Stimulated activated CD4-positive, alpha-beta T cell treated with anti-CD3 and anti-CD28 coated beads, Interleukin-4, amount 100 ng/mL, for 48 hours (primary cell): ENCODE measurements at regions not wholly inside any gene's neighbourhood (a gene's known extent, or its start where the extent isn't known, plus 50 kb on each side); places are given as distances from the start of the nearest gene placed in this dataset.

Experiments
- DNase-seq, 2 donors: peaks; one replicate each; pipeline ENCODE4 v3.0.0-alpha.2; 2020; ENCODE audit warnings: low read depth in 2 of 2

- no peak for DNase-seq
These were observed 545.8 kb upstream of the ALCAM start for GRCh38 chr3:104820959-104821358.

DNA sequence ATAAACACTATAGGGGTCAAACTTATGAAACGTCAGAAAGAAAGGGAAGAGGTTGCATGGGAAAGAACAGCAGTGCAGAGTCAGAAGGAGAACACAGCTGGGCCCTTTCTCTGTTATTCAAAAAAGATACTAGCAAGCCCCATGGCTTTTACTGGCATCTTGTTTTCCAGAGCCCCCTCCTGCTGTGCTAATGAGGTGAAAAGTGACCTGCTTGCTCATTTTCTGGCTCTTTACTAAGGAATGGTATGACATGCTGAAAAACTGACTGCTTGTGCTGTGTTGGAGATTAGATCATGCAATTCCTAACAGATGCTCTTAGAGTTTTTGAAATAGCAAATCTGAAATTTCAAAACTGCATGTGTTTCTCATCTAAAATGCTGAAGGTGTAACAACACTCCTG lies 541.6 kb upstream of the ALCAM start:
- DNase-seq = no peak

DNA sequence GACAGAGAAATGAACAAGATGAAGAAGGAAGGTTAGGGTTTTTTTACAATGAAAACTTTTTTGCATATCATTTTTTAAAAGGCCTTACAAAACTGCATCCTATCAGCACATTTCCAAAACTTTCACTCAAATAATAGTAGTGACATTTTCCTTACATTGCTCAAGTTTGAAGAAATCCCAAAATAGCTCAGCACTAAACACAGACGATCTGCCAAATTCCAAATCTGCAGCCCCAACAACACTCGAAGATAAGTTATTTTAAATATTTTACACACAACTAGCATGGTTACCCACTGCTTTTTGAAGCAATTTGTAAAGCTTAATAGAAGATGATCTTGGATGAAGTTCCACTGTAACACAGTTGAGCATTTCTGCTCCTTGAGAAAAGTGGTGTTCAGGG lies 535.6 kb upstream of the ALCAM start:
- no peak for DNase-seq

DNA sequence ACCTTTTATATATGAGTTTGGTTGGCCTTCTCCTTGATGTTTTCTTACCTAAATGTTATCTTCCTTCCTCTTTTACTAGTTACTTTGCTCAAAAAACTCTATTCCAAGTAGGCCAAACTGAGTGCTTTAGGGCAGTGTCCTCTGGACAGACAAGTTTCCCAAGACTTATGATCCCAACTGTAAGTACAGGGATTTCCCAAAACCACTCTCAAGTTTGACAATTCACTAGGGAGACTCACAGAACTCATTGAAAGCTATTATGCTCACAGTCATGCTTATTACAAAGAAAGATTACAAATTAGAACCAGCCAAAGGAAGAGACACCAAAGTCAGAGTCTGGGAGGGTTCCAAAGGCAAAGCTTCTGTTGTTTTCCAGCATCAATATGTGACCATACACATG lies 534.2 kb upstream of the ALCAM start:
- no peak for DNase-seq

DNA sequence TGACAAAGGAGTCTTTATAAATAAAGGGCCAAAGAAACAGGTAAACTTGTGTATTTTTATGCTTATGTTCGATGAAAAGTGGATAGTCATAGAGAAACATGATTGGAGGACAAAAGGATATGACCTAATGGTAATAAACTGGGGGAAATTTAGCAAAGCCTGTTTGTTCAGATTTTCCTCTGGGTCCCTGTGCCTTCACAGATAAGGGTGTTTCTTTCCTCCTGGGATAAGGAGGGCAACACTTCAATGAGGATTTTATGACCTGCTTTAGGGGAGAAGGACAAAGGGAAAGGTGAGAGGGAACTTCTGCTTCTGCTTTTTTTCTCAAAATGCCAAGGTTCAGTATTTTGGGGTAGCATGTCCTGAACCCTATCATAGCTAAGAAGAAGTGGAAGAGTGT lies 531.3 kb upstream of the ALCAM start:
- no peak for DNase-seq

DNA sequence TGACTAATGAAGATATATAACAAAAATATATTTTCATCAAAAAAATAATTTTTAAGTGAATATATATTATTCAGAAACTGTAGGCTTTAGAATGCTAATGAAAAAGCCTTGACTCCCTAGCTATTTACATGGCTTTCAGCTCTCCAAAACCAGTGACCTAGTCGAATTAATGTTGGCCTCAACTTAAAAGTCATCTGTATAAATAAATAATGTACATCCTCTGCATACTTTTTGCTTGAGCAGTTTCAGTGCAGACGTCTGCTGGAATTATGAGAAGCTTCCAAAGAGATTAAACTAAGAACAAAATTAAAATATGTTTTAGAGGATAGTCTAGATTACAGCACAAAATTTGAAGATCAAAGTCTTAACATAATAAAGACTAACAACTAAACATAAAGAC lies 520.4 kb upstream of the ALCAM start:
- DNase-seq = no peak

DNA sequence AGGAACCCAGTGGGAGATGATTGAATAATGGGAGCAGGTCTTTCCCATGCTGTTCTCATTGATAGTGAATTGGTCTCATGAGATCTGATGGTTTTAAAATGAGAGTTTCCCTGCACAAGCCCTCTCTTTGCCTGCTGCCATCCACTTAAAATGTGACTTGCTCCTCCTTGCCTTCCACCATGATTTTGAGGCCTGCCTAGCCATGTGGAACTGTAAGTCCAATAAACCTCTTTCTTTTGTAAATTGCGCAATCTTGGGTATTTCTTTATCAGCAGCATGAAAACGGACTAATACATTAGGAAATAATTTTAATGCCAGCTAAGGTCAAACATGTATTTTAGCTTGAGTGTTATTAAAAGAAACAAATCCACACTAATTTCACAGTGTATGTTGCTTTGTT lies 517.6 kb upstream of the ALCAM start:
- DNase-seq = no peak

DNA sequence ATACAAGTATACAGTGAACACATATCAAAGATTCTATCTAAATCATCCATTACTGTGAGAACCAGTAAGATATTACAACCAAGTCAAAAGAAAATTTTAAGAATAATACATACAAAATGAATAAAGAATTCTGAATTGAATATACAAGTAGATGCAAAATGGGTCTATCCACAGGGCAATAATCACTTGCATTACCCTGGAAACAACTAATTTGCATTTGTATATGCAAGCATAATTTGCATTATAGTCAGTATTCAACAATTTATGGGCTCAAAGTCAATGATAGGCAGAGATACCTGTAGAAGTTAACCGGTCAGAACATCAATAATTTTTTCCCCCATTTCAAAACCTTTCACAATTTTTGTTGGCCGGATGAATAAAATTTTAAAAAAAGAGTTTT lies 512.2 kb upstream of the ALCAM start:
- no peak for DNase-seq

DNA sequence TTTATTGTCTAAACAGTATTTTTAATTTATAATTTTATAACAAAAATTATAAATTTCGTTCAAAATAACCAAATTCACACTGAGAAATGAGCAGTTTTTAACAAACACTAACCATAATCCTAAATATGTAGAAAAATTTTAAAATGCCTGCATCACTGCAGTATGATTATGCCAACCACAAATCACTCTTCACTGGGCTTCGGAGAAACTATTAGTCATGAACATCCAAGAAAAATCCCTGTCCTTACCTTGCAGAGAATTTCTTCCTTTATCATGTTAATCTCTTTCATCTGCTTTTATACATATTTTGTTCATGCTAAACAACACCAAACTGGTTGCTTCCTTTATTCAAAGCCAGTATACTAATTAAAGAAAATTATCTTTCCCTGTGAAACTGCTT lies 511.0 kb upstream of the ALCAM start:
- DNase-seq = no peak

GRCh38 chr3:104856741-104857140 lies 510.0 kb upstream of the ALCAM start:
- DNase-seq = no peak

GRCh38 chr3:104868291-104868690 lies 498.4 kb upstream of the ALCAM start:
- DNase-seq = no peak

DNA sequence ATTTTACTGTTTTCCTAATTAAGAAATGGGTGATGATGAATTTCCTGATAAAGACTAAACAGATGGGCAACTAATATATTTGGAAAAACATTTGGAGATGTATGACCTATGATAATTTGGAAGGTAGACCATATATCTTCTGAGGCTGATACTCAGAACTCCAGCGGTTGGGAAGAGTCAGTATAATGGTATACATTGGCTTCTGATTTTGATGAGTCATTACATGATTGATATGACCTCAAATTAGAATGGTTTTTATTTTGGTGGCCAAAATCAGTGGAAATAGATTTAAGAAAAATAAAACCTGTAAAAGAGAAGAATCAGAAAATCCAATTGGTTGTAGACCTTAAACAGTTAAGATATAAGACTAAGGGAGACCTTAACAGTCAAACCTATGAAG lies 496.4 kb upstream of the ALCAM start:
- no peak for DNase-seq

DNA sequence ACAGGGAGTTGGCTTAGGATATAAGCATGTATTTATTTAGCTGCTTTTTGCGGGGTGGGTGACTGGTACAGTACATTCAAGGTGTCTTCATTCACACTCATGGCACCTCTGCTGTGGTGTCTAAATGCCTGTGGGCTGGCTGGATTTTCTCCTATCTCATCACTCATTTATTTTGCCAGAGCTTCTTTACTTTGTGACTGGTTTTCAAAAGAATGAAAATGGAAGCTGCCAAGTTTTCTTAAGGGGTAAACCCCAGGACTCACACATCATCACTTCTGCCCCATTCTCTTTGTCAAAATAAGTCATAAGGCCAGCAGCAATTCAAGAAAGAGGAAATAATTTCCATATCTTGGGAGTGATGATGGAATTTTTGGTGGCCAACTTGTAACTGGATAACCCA lies 493.4 kb upstream of the ALCAM start:
- DNase-seq = no peak

DNA sequence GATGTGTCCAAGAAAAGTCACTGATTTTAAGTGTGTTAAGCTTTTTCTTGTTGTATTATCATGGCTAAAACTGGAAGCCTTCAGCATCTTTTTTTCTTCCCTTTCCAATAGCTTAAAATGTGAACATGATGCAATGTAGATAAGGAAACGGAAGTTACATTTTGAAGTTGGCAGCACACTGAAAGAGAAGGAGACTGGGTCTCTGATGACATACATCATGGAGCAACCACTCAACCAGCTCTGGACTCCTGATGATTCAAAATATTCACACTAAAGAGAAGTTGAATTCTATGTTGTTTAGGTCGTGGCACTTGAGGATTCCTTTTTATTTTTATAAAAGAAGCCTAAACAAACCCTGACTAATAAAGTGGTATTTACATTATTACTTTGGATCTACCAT lies 488.3 kb upstream of the ALCAM start:
- DNase-seq = no peak

DNA sequence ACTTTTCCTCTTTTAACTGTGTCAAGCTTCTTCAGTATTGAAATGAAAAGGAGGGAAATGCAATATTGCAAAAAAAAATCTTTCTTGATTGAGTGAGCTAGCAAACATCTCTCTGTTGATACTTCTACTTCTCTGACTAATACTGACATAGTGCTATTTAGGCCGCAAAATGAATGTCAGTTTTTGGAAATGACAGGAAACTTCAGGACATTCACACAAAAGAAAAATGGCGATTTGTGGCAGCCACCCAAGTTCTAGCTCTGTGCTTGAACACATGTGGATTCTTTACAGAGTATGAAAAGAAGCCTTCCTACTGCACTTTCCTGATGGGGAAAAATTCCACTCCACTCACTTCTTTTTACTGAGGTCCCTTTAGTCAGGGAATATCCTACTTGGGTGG lies 486.8 kb upstream of the ALCAM start:
- DNase-seq = no peak

GRCh38 chr3:104885214-104885814 lies 481.4 kb upstream of the ALCAM start:
- DNase-seq = no peak

- DNase-seq = no peak
These were observed 480.3 kb upstream of the ALCAM start for GRCh38 chr3:104886220-104886995.

- DNase-seq = no peak
These were observed 479.6 kb upstream of the ALCAM start for GRCh38 chr3:104887069-104887468.

DNA sequence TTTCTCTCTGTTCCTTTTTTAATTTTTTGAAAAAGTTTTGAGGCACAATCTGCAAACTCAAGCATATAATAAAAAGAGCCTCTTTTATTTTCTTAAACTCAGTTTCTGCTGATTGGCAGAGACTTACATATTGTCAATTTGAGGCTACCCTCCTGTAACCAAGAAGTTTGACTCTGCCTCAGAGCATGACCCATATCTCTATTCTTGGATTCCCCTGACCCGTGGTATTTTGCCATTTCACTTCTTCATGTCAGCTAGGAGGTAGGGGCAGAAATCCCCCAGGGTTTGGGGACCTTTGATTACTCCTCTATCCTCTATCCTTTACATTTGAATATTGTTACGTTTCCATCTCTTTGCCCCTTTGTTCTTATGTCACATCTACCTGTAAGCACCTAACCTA lies 479.1 kb upstream of the ALCAM start:
- DNase-seq = no peak

GRCh38 chr3:104892044-104892443 lies 474.7 kb upstream of the ALCAM start:
- DNase-seq = no peak

DNA sequence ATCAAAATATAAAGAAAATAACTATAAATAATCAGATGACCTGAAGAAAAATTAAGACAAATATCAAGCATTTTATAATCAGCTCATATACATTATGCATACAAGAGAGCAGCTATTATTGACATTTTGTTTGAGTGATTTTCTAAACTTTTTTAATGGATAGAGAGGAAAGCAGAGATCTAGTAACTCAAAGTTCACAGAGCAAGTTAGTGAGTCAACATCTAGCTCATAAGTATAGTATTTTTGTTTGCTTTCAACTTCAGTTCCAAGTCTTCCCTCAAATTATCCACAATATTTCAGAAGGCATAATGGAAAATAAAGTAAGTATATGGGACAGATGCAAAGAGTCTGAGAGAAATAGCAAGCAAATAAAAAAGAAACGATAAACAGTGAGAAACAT lies 470.1 kb upstream of the ALCAM start:
- no peak for DNase-seq

GRCh38 chr3:104901396-104901795 lies 465.3 kb upstream of the ALCAM start:
- no peak for DNase-seq

- DNase-seq = no peak
These were observed 463.6 kb upstream of the ALCAM start for GRCh38 chr3:104903064-104903463.
